Spleen (tissue), 7 donors: ENCODE measurements at regions not wholly inside any gene's neighbourhood (a gene's known extent, or its start where the extent isn't known, plus 50 kb on each side); places are given as distances from the start of the nearest gene placed in this dataset.

Source experiments
- POLR2A ChIP-seq, 3 donors: fragments of 450-650 bp; IDR thresholded peaks; one replicate each; pipeline ENCODE4 v1.5.1; 2017; ENCODE audit warnings: antibody characterized with exemption in 3 of 3, mild to moderate bottlenecking in 1 of 3
- TF ChIP-seq, protein P1 (sequence below), 11 experiments: fragments of 200-600 bp in 7 of 11; fragments of 450-650 bp in 4 of 11; sonication (generic) in 4 of 11; IDR thresholded peaks in 8 of 11; conservative IDR thresholded peaks in 3 of 11; 1 replicate in 7 of 11; 2 replicates in 4 of 11; pipeline versions ENCODE4 v1.4.0 to v1.8.0; 2016 to 2021; ENCODE audit warnings: antibody characterized with exemption in 11 of 11, inconsistent platforms in 4 of 11, mild to moderate bottlenecking in 1 of 11
- donor health status: DM: no; HTN: no; CAD: no; lungs with moderate emphysema.
- donor health status: DM: no; HTN: no; CAD: no.
- donor health status: DM: no; HTN: no; CAD: no.

GRCh38 chr12:65739606-65740005 lies 84.7 kb upstream of the HMGA2 start:
- TF ChIP-seq, protein P1, sequence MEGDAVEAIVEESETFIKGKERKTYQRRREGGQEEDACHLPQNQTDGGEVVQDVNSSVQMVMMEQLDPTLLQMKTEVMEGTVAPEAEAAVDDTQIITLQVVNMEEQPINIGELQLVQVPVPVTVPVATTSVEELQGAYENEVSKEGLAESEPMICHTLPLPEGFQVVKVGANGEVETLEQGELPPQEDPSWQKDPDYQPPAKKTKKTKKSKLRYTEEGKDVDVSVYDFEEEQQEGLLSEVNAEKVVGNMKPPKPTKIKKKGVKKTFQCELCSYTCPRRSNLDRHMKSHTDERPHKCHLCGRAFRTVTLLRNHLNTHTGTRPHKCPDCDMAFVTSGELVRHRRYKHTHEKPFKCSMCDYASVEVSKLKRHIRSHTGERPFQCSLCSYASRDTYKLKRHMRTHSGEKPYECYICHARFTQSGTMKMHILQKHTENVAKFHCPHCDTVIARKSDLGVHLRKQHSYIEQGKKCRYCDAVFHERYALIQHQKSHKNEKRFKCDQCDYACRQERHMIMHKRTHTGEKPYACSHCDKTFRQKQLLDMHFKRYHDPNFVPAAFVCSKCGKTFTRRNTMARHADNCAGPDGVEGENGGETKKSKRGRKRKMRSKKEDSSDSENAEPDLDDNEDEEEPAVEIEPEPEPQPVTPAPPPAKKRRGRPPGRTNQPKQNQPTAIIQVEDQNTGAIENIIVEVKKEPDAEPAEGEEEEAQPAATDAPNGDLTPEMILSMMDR (IDR thresholded peaks at IDR 0.05 in 8 of 11, conservative IDR thresholded peaks at IDR 0.05 in 3 of 11), result no peak
- no peak for TF ChIP-seq POLR2A (IDR thresholded peaks at IDR 0.05)
